Lung (tissue), 11 donors: ENCODE measurements at regions not wholly inside any gene's neighbourhood (a gene's known extent, or its start where the extent isn't known, plus 50 kb on each side); places are given as distances from the start of the nearest gene placed in this dataset.
A peak's percentile ranks its signal among the peaks of the same experiment; 100 is the strongest.

Experiments used
- ATAC-seq: fragments of 200-7000 bp; cut with Tn5 transposase; one replicate; pipeline ENCODE4 v1.9.1; 2020; ENCODE audit warnings: moderate number of reproducible peaks; ENCODE audit not compliant: insufficient read depth, low FRiP score
- DNase-seq, 3 donors: peaks; one replicate each; pipeline ENCODE4 v3.0.0-alpha.2; 2013 to 2017
- H3K27ac ChIP-seq, 2 donors: one replicate each; pipeline ENCODE4 v1.5.1; 2013; ENCODE audit warnings: mild to moderate bottlenecking in 2 of 2, moderate library complexity in 2 of 2, control low read depth in 1 of 2, inconsistent platforms in 1 of 2, low read depth in 1 of 2, low read length in 1 of 2
- H3K27me3 ChIP-seq, 3 donors: one replicate each; pipeline ENCODE4 v1.5.1; 2013; ENCODE audit warnings: low read length in 2 of 3; ENCODE audit not compliant: control insufficient read depth in 3 of 3, insufficient read depth in 3 of 3
- H3K36me3 ChIP-seq, 4 donors: one replicate each; pipeline ENCODE4 v1.5.1; 2013; ENCODE audit warnings: low read length in 4 of 4, mild to moderate bottlenecking in 1 of 4, moderate library complexity in 1 of 4; ENCODE audit not compliant: control insufficient read depth in 4 of 4, insufficient read depth in 4 of 4
- H3K4me1 ChIP-seq, 5 donors: one replicate each; pipeline ENCODE4 v1.5.1; 2013; ENCODE audit warnings: low read length in 5 of 5, mild to moderate bottlenecking in 2 of 5, moderate library complexity in 1 of 5; ENCODE audit not compliant: control insufficient read depth in 5 of 5, insufficient read depth in 5 of 5
- H3K4me3 ChIP-seq: one replicate; pipeline ENCODE4 v1.5.1; 2013; ENCODE audit warnings: mild to moderate bottlenecking, control low read depth, moderate library complexity
- H3K9ac ChIP-seq, 2 donors: one replicate each; pipeline ENCODE4 v1.5.1; 2013; ENCODE audit warnings: low read length in 2 of 2, control low read depth in 1 of 2; ENCODE audit not compliant: insufficient read depth in 1 of 2
- H3K9me3 ChIP-seq, 4 donors: one replicate each; pipeline ENCODE4 v1.5.1; 2013; ENCODE audit warnings: low read length in 3 of 4, mild to moderate bottlenecking in 1 of 4, moderate library complexity in 1 of 4; ENCODE audit not compliant: control insufficient read depth in 4 of 4, insufficient read depth in 3 of 4
- CTCF ChIP-seq: IDR thresholded peaks from 2 replicates; pipeline ENCODE4 v1.5.1; 2012; ENCODE audit warnings: mild to moderate bottlenecking; ENCODE audit errors: control extremely low read depth, extremely low read depth
- WGBS, 2 donors: extraction: QIAGEN DNeasy Blood & Tissue Kit; methylation state at CpG; one replicate each; pipeline ENCODE4 v1.1.7; 2013; 5-methylcytosine and 5-hydroxymethylcytosine counted together
- donor health status: control.
- donor health status: control.
- donor health status: Bipolar disorder and iron deficiency.
- donor health status: healthy.
- donor health status: DM: yes; HTN: yes; CAD: no.

DNA sequence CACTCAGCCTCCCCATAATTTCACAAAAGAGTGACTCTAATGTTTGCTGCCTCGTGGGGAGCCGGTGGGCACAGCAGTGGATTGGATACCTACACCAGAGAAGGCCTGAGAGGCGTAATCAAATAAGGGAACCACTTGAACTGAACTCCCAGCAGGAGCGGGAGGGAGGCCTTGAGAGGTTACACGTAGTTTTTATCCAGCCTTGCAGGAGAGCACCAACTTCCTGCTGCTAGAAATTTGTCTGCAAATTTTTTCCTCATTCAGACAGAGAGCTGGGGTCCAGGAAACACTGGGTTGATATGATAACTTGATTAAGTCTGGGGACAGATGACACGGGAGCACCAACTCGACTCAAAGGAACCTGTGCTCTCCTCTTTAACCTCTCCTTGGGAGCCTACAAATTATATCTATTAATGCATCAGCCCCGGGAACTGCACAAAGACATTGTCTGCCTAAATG lies 69.8 kb downstream of the HES1 start:
- peak; percentile 77 for ATAC-seq

DNA sequence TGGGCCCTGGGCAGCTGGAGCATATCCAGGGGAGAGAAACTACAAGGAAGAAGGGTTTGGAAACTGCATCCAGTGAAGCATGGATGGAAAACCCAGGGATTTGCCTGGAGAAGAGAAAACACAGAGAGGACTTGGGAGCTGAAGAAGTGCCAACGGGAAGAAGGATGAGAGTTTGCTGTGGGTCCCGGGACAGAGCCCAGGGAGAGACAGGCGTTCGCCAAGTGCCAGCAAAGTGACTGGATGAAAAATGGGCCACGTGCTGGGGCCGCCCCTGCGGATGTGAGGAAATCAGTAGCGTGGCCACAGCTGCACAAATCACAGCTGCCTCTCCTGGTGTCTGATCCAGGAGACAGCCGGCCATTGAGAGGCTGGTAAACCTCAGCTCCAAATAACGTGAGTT lies 70.4 kb downstream of the HES1 start:
- H3K4me1 ChIP-seq = peaks cover 0 to 37% (median 12%) of the 10 kb centered on the region in 5 donors

More for the DNA sequence above, 69.8 kb downstream of the HES1 start:
- peak; percentile 73 to 84 (median 78) for DNase-seq
- Histone ChIP-seq H3K9me3 (peaks cover 0 to 3% (median 0%) of the 10 kb centered on the region in 4 donors), H3K4me1 (peaks cover 0 to 43% (median 16%) of the 10 kb centered on the region in 5 donors), H3K36me3 (no peaks in the 10 kb centered on the region), H3K27me3 (no peaks in the 10 kb centered on the region), H3K9ac (no peak overlapping the region), H3K4me3 (no peak overlapping the region), H3K27ac (peak overlapping the region in 1 of 2 donors; percentile 52)
- WGBS, 2 donors = 19 to 22% methylated on average over 8 of the region's 8 CpGs
- TF ChIP-seq CTCF = no peak

GRCh38 chr3:194208709-194209108 lies 72.8 kb downstream of the HES1 start:
- H3K36me3 ChIP-seq = no peaks in the 10 kb centered on the region
- H3K27ac ChIP-seq = no peak overlapping the region
- H3K4me1 ChIP-seq = peaks cover 6 to 44% (median 12%) of the 10 kb centered on the region in 5 donors
- DNase-seq (no peak), ATAC-seq (no peak)
- no peak overlapping the region for H3K4me3 ChIP-seq
- TF ChIP-seq CTCF = no peak
- no peak overlapping the region for H3K9ac ChIP-seq
- 92 to 97% methylated on average over 3 of the region's 3 CpGs for WGBS, 2 donors
- no peaks in the 10 kb centered on the region for H3K9me3 ChIP-seq
- no peaks in the 10 kb centered on the region for H3K27me3 ChIP-seq

More for the DNA sequence above, 70.4 kb downstream of the HES1 start:
- TF ChIP-seq CTCF = no peak
- ATAC-seq (peak; percentile 13), DNase-seq (peak; percentile 92 to 96 (median 94))
- H3K9me3 ChIP-seq = peaks cover 0 to 3% (median 0%) of the 10 kb centered on the region in 4 donors
- no peak overlapping the region for H3K4me3 ChIP-seq
- peak overlapping the region in 1 of 2 donors; percentile 45 for H3K27ac ChIP-seq
- 0 to 8% methylated on average over 10 of the region's 10 CpGs for WGBS, 2 donors
- no peaks in the 10 kb centered on the region for H3K27me3 ChIP-seq
- no peaks in the 10 kb centered on the region for H3K36me3 ChIP-seq
- H3K9ac ChIP-seq = no peak overlapping the region
